SK-N-SH treated with all-trans-retinoic acid at 6 μM for 48 hours (cell line): ENCODE measurements at regions not wholly inside any gene's neighbourhood (a gene's known extent, or its start where the extent isn't known, plus 50 kb on each side); places are given as distances from the start of the nearest gene placed in this dataset.
"Not testable (repeated sequence)": the region's sequence is repeated elsewhere in the genome, so short reads cannot be mapped to it uniquely, and the experiment has no call there.

Experiments
- ATAC-seq: fragments of 200-7000 bp; cut with Tn5 transposase; 3 replicates; pipeline ENCODE4 v1.9.1; 2020; ENCODE audit warnings: mild to moderate bottlenecking, moderate library complexity
- ARNTL ChIP-seq: fragments of 450-650 bp; formaldehyde crosslinking; IDR thresholded peaks from 2 replicates; pipeline ENCODE4 v1.5.0; 2020; ENCODE audit warnings: low read depth, mild to moderate bottlenecking, moderate library complexity, borderline replicate concordance
- BACH2 ChIP-seq: fragments of 250-450 bp; sonication (Bioruptor Pico); IDR thresholded peaks from 2 replicates; pipeline ENCODE4 v1.9.0; 2021; ENCODE audit warnings: mild to moderate bottlenecking, borderline replicate concordance
- CREB5 ChIP-seq: fragments of 250-450 bp; sonication (Bioruptor Pico); IDR thresholded peaks from 2 replicates; pipeline ENCODE4 v1.5.1; 2020; ENCODE audit warnings: low read depth, mild to moderate bottlenecking, moderate library complexity
- GLIS3 ChIP-seq: fragments of 250-450 bp; sonication (Bioruptor Pico); IDR thresholded peaks from 2 replicates; pipeline ENCODE4 v1.5.0; 2020; ENCODE audit warnings: mild to moderate bottlenecking, moderate library complexity
- OSR1 ChIP-seq: fragments of 250-450 bp; sonication (Bioruptor Pico); IDR thresholded peaks from 2 replicates; pipeline ENCODE4 v1.8.0; 2022; ENCODE audit warnings: moderate library complexity, mild to moderate bottlenecking, inconsistent platforms
- PATZ1 ChIP-seq: fragments of 250-450 bp; sonication (Bioruptor Pico); IDR thresholded peaks from 2 replicates; pipeline ENCODE4 v1.8.0; 2020; ENCODE audit warnings: mild to moderate bottlenecking, moderate library complexity, borderline replicate concordance
- PPARA ChIP-seq: fragments of 250-450 bp; sonication (Bioruptor Pico); IDR thresholded peaks from 2 replicates; pipeline ENCODE4 v1.5.0; 2020; ENCODE audit warnings: mild to moderate bottlenecking, borderline replicate concordance
- SNAI2 ChIP-seq: fragments of 250-450 bp; sonication (Bioruptor Pico); IDR thresholded peaks from 2 replicates; pipeline ENCODE4 v1.5.0; 2020; ENCODE audit warnings: mild to moderate bottlenecking, moderate library complexity
- TCF4 ChIP-seq: fragments of 250-450 bp; sonication (Bioruptor Pico); IDR thresholded peaks from 2 replicates; pipeline ENCODE4 v1.8.0; 2021; ENCODE audit warnings: mild to moderate bottlenecking, moderate library complexity, borderline replicate concordance
- TOX ChIP-seq: fragments of 250-450 bp; sonication (Bioruptor Pico); IDR thresholded peaks from 2 replicates; pipeline ENCODE4 v1.8.0; 2021; ENCODE audit warnings: mild to moderate bottlenecking, moderate library complexity, borderline replicate concordance
- TSHZ2 ChIP-seq: fragments of 250-450 bp; sonication (Bioruptor Pico); IDR thresholded peaks from 2 replicates; pipeline ENCODE4 v1.5.0; 2020; ENCODE audit warnings: mild to moderate bottlenecking, moderate library complexity
- ZC3H10 ChIP-seq: fragments of 250-450 bp; sonication (Bioruptor Pico); IDR thresholded peaks from 2 replicates; pipeline ENCODE4 v1.5.1; 2021; ENCODE audit warnings: mild to moderate bottlenecking, moderate library complexity
- ZFP3 ChIP-seq: fragments of 250-450 bp; sonication (Bioruptor Pico); IDR thresholded peaks from 2 replicates; pipeline ENCODE4 v1.5.0; 2020; ENCODE audit warnings: mild to moderate bottlenecking, moderate library complexity
- ZFP30 ChIP-seq: fragments of 450-650 bp; formaldehyde crosslinking; IDR thresholded peaks from 2 replicates; pipeline ENCODE4 v1.5.0; 2022; ENCODE audit warnings: mild to moderate bottlenecking, moderate library complexity
- ZNF70 ChIP-seq: fragments of 450-650 bp; formaldehyde crosslinking; IDR thresholded peaks from 2 replicates; pipeline ENCODE4 v1.5.0; 2020; ENCODE audit warnings: mild to moderate bottlenecking, moderate library complexity
- ZNF8 ChIP-seq: fragments of 450-650 bp; formaldehyde crosslinking; IDR thresholded peaks from 2 replicates; pipeline ENCODE4 v1.5.0; 2020; ENCODE audit warnings: mild to moderate bottlenecking, moderate library complexity

- TF ChIP-seq TSHZ2 (CRISPR knock-in tag) (no peak), CREB5 (CRISPR knock-in tag) (no peak)
Observed at GRCh38 chr9:29432191-29432590, 1858.9 kb upstream of the C9orf72 start (continued).

- not testable (repeated sequence) for ATAC-seq
Observed at GRCh38 chr9:29432656-29433055, 1859.4 kb upstream of the C9orf72 start.

GRCh38 chr9:29435368-29435767 is 1862.1 kb upstream of the C9orf72 start:
- no peak for TF ChIP-seq PATZ1 (CRISPR knock-in tag)
- no peak for TF ChIP-seq ZC3H10 (CRISPR knock-in tag)
- TF ChIP-seq GLIS3 (CRISPR knock-in tag), result no peak
- TF ChIP-seq ZNF70 (CRISPR knock-in tag), result no peak
- TF ChIP-seq ZFP30, result no peak
- ATAC-seq, result no peak

GRCh38 chr9:29437526-29437925 is 1864.2 kb upstream of the C9orf72 start:
- TF ChIP-seq TSHZ2 (CRISPR knock-in tag), result no peak
- TF ChIP-seq ZNF8 (CRISPR knock-in tag), result no peak
- TF ChIP-seq ZFP3 (CRISPR knock-in tag), result no peak
- TF ChIP-seq ARNTL (CRISPR knock-in tag), result no peak
- ATAC-seq, result no peak

- ATAC-seq, result peak; percentile 72
- TF ChIP-seq GLIS3 (CRISPR knock-in tag) (no peak), SNAI2 (CRISPR knock-in tag) (no peak), TSHZ2 (CRISPR knock-in tag) (no peak), ZNF70 (CRISPR knock-in tag) (no peak), ZC3H10 (CRISPR knock-in tag) (no peak), OSR1 (CRISPR knock-in tag) (no peak), PATZ1 (CRISPR knock-in tag) (no peak), TOX (no peak), CREB5 (CRISPR knock-in tag) (no peak), ZFP3 (CRISPR knock-in tag) (no peak), ZFP30 (no peak), TCF4 (CRISPR knock-in tag) (no peak), BACH2 (CRISPR knock-in tag) (no peak), PPARA (CRISPR knock-in tag) (no peak)
- TF ChIP-seq, all 23 proteins: peak for 0
Observed at GRCh38 chr9:29439961-29440360, 1866.7 kb upstream of the C9orf72 start.
